HepG2 (cell line): ENCODE measurements at regions not wholly inside any gene's neighbourhood (a gene's known extent, or its start where the extent isn't known, plus 50 kb on each side); places are given as distances from the start of the nearest gene placed in this dataset.

ENCODE experiments used
- ATAC-seq: fragments of 200-7000 bp; cut with Tn5 transposase; 3 replicates; pipeline ENCODE4 v1.9.1; 2020; ENCODE audit warnings: mild to moderate bottlenecking, moderate library complexity
- BruUV-seq: library from RNA; stranded (reverse); fragments of 400-500 nt; replicated peaks from 2 replicates; lab custom pipeline; 2021; lab: Mats Ljungman, UMichigan
- CTCF ChIA-PET: fragments of 300-600 bp; formaldehyde crosslinking; extraction: SDS; loops from one replicate; lab custom pipeline; 2021; ENCODE audit warnings: low total read pairs, inconsistent platforms, low intra/inter-chr PET ratio; lab: Yijun Ruan, JAX
- POLR2A ChIA-PET: fragments of 350-600 bp; sonication (Branson Sonifier 250); formaldehyde crosslinking; loops from one replicate; lab custom pipeline; 2020; ENCODE audit warnings: antibody characterized with exemption, inconsistent platforms; lab: Yijun Ruan, JAX
- DNase-seq: peaks from one replicate; pipeline ENCODE4 v3.0.0-alpha.2; 2015; ENCODE audit warnings: low spot score
- FAIRE-seq: peaks from 3 replicates; lab custom pipeline; 2011; peaks lifted over from hg19 to GRCh38; lab: Jason Lieb, UNC
- H2AFZ ChIP-seq: one replicate; pipeline ENCODE4 v1.6.1; 2011; ENCODE audit warnings: low read length, inconsistent platforms
- H3K27ac ChIP-seq: fragments of 300-600 bp; 3 replicates; pipeline ENCODE4 v1.8.0; 2011; ENCODE audit warnings: mixed run types, mild to moderate bottlenecking, mixed read lengths, low read length, inconsistent platforms; ENCODE audit not compliant: insufficient read depth; ENCODE audit errors: extremely low read length
- H3K27me3 ChIP-seq, 2 experiments: fragments of 200-600 bp in 1 of 2; 2 replicates in 1 of 2; 3 replicates in 1 of 2; pipeline versions ENCODE4 v1.6.0 to v1.8.0; 2011; ENCODE audit warnings: low read length in 2 of 2, mild to moderate bottlenecking in 2 of 2, moderate library complexity in 2 of 2, inconsistent platforms in 1 of 2; ENCODE audit not compliant: insufficient read depth in 2 of 2, control insufficient read depth in 1 of 2
- H3K36me3 ChIP-seq, 2 experiments: fragments of 200-600 bp in 1 of 2; replicated peaks in 1 of 2; 2 replicates in 1 of 2; 3 replicates in 1 of 2; pipeline versions ENCODE4 v1.5.1 to v1.8.0; 2011; ENCODE audit warnings: low read length in 2 of 2, inconsistent platforms in 1 of 2; ENCODE audit not compliant: insufficient read depth in 2 of 2, control insufficient read depth in 1 of 2
- H3K4me1 ChIP-seq: 2 replicates; pipeline ENCODE4 v1.5.1; 2012; ENCODE audit warnings: low read length, inconsistent platforms; ENCODE audit not compliant: insufficient read depth
- H3K4me2 ChIP-seq: 2 replicates; pipeline ENCODE4 v1.6.0; 2011; ENCODE audit warnings: low read depth, low read length, inconsistent platforms
- H3K4me3 ChIP-seq, 3 experiments: fragments of 200-600 bp in 1 of 3; sonication (generic), shearing (Covaris generic) in 1 of 3; replicated peaks in 1 of 3; 2 replicates each; pipeline ENCODE4 v1.5.1; 2011 to 2016; ENCODE audit warnings: low read length in 3 of 3, inconsistent platforms in 2 of 3, low read depth in 2 of 3, mild to moderate bottlenecking in 2 of 3, control low read depth in 1 of 3, mixed read lengths in 1 of 3; ENCODE audit not compliant: insufficient read depth in 1 of 3
- H3K79me2 ChIP-seq: one replicate; pipeline ENCODE4 v1.6.1; 2011; ENCODE audit warnings: low read length, inconsistent platforms; ENCODE audit not compliant: insufficient read depth
- H3K9ac ChIP-seq: 2 replicates; pipeline ENCODE4 v1.6.0; 2011; ENCODE audit warnings: mild to moderate bottlenecking, low read depth, low read length, inconsistent platforms; ENCODE audit not compliant: insufficient read depth
- H3K9me3 ChIP-seq: 2 replicates; pipeline ENCODE4 v1.5.1; 2012; ENCODE audit warnings: mild to moderate bottlenecking, low read length
- H4K20me1 ChIP-seq: 2 replicates; pipeline ENCODE4 v1.6.0; 2011; ENCODE audit warnings: inconsistent platforms, mild to moderate bottlenecking, low read length, moderate library complexity; ENCODE audit not compliant: insufficient read depth
- AGO2 ChIP-seq: fragments of 200-400 bp; formaldehyde crosslinking; optimal IDR thresholded peaks from 2 replicates; pipeline ENCODE3; 2017; ENCODE audit warnings: mild to moderate bottlenecking, low read depth, low read length, moderate library complexity
- ARID5B ChIP-seq: IDR thresholded peaks from 2 replicates; pipeline ENCODE4 v1.4.0; 2020; ENCODE audit warnings: mild to moderate bottlenecking, missing genetic modification reagents
- ATF3 ChIP-seq: sonication (generic); formaldehyde crosslinking; IDR thresholded peaks from 2 replicates; pipeline ENCODE4 v1.4.0; 2020; ENCODE audit warnings: missing genetic modification reagents
- BATF2 ChIP-seq: sonication (generic); formaldehyde crosslinking; IDR thresholded peaks from 2 replicates; pipeline ENCODE4 v1.8.0; 2022; ENCODE audit warnings: mild to moderate bottlenecking, missing genetic modification reagents, moderate library complexity
- CREM ChIP-seq, 2 experiments: sonication (generic) in 1 of 2; formaldehyde crosslinking in 1 of 2; IDR thresholded peaks; 2 replicates each; pipeline versions ENCODE4 v1.4.0 to v1.6.1; 2016 to 2020; ENCODE audit warnings: antibody characterized with exemption in 1 of 2, mild to moderate bottlenecking in 1 of 2, missing genetic modification reagents in 1 of 2
- FOXK2 ChIP-seq: fragments of 450-650 bp; IDR thresholded peaks from 2 replicates; pipeline ENCODE4 v1.6.1; 2016
- IRF9 ChIP-seq: sonication (generic); formaldehyde crosslinking; IDR thresholded peaks from 2 replicates; pipeline ENCODE4 v1.8.0; 2022; ENCODE audit warnings: missing genetic modification reagents, mild to moderate bottlenecking, borderline replicate concordance
- MTA1 ChIP-seq: sonication (generic); formaldehyde crosslinking; IDR thresholded peaks from 2 replicates; pipeline ENCODE4 v1.4.0; 2020; ENCODE audit warnings: missing genetic modification reagents, mild to moderate bottlenecking, borderline replicate concordance
- PCBP2 ChIP-seq: fragments of 200-400 bp; formaldehyde crosslinking; optimal IDR thresholded peaks from 2 replicates; pipeline ENCODE3; 2018; ENCODE audit warnings: low read length, low read depth; ENCODE audit not compliant: poor library complexity, severe bottlenecking
- PHF21A ChIP-seq: sonication (generic); formaldehyde crosslinking; IDR thresholded peaks from 2 replicates; pipeline ENCODE4 v1.5.0; 2020; ENCODE audit warnings: mild to moderate bottlenecking, missing genetic modification reagents
- RELA ChIP-seq: sonication (generic); formaldehyde crosslinking; IDR thresholded peaks from 2 replicates; pipeline ENCODE4 v1.4.0; 2020; ENCODE audit warnings: missing genetic modification reagents
- SKIL ChIP-seq: sonication (generic); formaldehyde crosslinking; IDR thresholded peaks from 2 replicates; pipeline ENCODE4 v1.8.0; 2022; ENCODE audit warnings: missing genetic modification reagents, mild to moderate bottlenecking, moderate library complexity, borderline replicate concordance
- ZMAT3 ChIP-seq: sonication (generic); formaldehyde crosslinking; conservative IDR thresholded peaks from 2 replicates; pipeline ENCODE4 v1.7.0; 2021; ENCODE audit warnings: missing genetic modification reagents
- ZNF138 ChIP-seq: sonication (generic); formaldehyde crosslinking; IDR thresholded peaks from 2 replicates; pipeline ENCODE4 v1.5.0; 2020; ENCODE audit warnings: mild to moderate bottlenecking, low read depth, missing genetic modification reagents
- ZNF784 ChIP-seq: sonication (generic); formaldehyde crosslinking; IDR thresholded peaks from 2 replicates; pipeline ENCODE4 v1.5.1; 2020; ENCODE audit warnings: missing genetic modification reagents, mild to moderate bottlenecking, borderline replicate concordance
- ZNF788 ChIP-seq: sonication (generic); formaldehyde crosslinking; IDR thresholded peaks from 2 replicates; pipeline ENCODE4 v1.5.0; 2020; ENCODE audit warnings: mild to moderate bottlenecking, missing genetic modification reagents, borderline replicate concordance
- WGBS: methylation state at CpG from one replicate; pipeline ENCODE4 v1.1.6; 2017; ENCODE audit warnings: low lambda C conversion rate; 5-methylcytosine and 5-hydroxymethylcytosine counted together
- in situ Hi-C: cut with HindIII; loops from 2 replicates; pipeline ENCODE4 v1.10.0; 2017; ENCODE audit warnings: low pct_unique_long_range_greater_than_20kb; ENCODE audit not compliant: extremely low pct_ligation_motif_present
- intact Hi-C: fragments of 100-400 bp; cut with micrococcal nuclease; formaldehyde crosslinking; loops from one replicate; pipeline ENCODE4 v1.10.0; 2022; ENCODE audit not compliant: unreplicated experiment

GRCh38 chr2:164371916-164372315 is 249.4 kb downstream of the GRB14 start:
- Histone ChIP-seq H3K4me2 (no peak overlapping the region), H3K9ac (no peak overlapping the region), H2AFZ (no peak overlapping the region), H3K36me3 (no peaks in the 10 kb centered on the region), H3K9me3 (peaks cover 7% of the 10 kb centered on the region; the same call in 1 of the 2 replicates), H3K4me1 (no peaks in the 10 kb centered on the region), H3K4me3 (no peak overlapping the region), H3K27me3 (no peaks in the 10 kb centered on the region), H4K20me1 (no peaks in the 10 kb centered on the region; the same call in 1 of the 2 replicates), H3K79me2 (no peaks in the 10 kb centered on the region), H3K27ac (no peak overlapping the region)
- in situ Hi-C loops (no loop called here), intact Hi-C loops (no loop called here)
- CTCF ChIA-PET: no interaction called here
- no TSS peak for BruUV-seq
- ATAC-seq (no peak), DNase-seq (no peak), FAIRE-seq (no peak)
- WGBS: 6% methylated on average over 4 of the region's 4 CpGs
- POLR2A ChIA-PET: no interaction called here
- TF ChIP-seq SKIL (no peak), FOXK2 (no peak), ZNF784 (CRISPR knock-in tag) (no peak), ZMAT3 (CRISPR knock-in tag) (no peak), ARID5B (no peak), ZNF788 (CRISPR knock-in tag) (no peak), ZNF138 (no peak), ATF3 (CRISPR knock-in tag) (no peak), RELA (no peak), BATF2 (no peak), IRF9 (no peak), CREM (IDR thresholded peaks at IDR 0.05) (no peak), CREM (CRISPR knock-in tag; IDR thresholded peaks at IDR 0.05) (no peak), PCBP2 (no peak), MTA1 (CRISPR knock-in tag) (no peak), PHF21A (CRISPR knock-in tag) (no peak), AGO2 (no peak)
